GM12878 (cell line): ENCODE measurements at regions not wholly inside any gene's neighbourhood (a gene's known extent, or its start where the extent isn't known, plus 50 kb on each side); places are given as distances from the start of the nearest gene placed in this dataset.

Experiments
- EZH2 ChIP-seq: IDR thresholded peaks from 2 replicates; pipeline ENCODE4 v1.6.1; 2012; ENCODE audit warnings: low read depth, mild to moderate bottlenecking, control low read depth, inconsistent platforms, low read length, borderline replicate concordance; ENCODE audit not compliant: control insufficient read depth
- IKZF1 ChIP-seq: fragments of 450-650 bp; conservative IDR thresholded peaks from 2 replicates; pipeline ENCODE4 v1.6.1; 2017; ENCODE audit warnings: antibody characterized with exemption, mild to moderate bottlenecking
- SIN3A ChIP-seq: IDR thresholded peaks from 2 replicates; pipeline ENCODE4 v1.6.1; 2012; ENCODE audit warnings: low read depth, low read length, improper control_type of control experiment
- SRF ChIP-seq, 2 experiments: IDR thresholded peaks; 2 replicates each; pipeline ENCODE4 v1.6.1; 2011; ENCODE audit warnings: low read depth in 2 of 2, low read length in 2 of 2, mild to moderate bottlenecking in 1 of 2, moderate library complexity in 1 of 2
- TARDBP ChIP-seq: IDR thresholded peaks from 2 replicates; pipeline ENCODE4 v1.6.1; 2016; ENCODE audit warnings: borderline replicate concordance
- ZZZ3 ChIP-seq: IDR thresholded peaks from 2 replicates; pipeline ENCODE4 v1.6.1; 2011; ENCODE audit warnings: low read depth; ENCODE audit not compliant: control insufficient read depth, insufficient read length
- TF ChIP-seq, protein P1 (sequence below): fragments of 150-350 bp; IDR thresholded peaks from 2 replicates; pipeline ENCODE4 v1.6.1; 2016; ENCODE audit warnings: low read depth, low read length
- TF ChIP-seq, protein P2 (sequence below): fragments of 450-650 bp; IDR thresholded peaks from 2 replicates; pipeline ENCODE4 v1.6.1; 2017; ENCODE audit warnings: low read depth, mild to moderate bottlenecking, moderate library complexity
- TF ChIP-seq, protein P3 (sequence below), 3 experiments: IDR thresholded peaks in 2 of 3; conservative IDR thresholded peaks in 1 of 3; 2 replicates each; pipeline ENCODE4 v1.5.1; 2011; ENCODE audit warnings: low read depth in 3 of 3, low read length in 3 of 3, mild to moderate bottlenecking in 3 of 3, control low read depth in 2 of 3, moderate library complexity in 2 of 3, inconsistent platforms in 1 of 3, mixed read lengths in 1 of 3; ENCODE audit not compliant: control insufficient read depth in 2 of 3, insufficient read depth in 1 of 3; ENCODE audit errors: extremely low read depth in 1 of 3

DNA sequence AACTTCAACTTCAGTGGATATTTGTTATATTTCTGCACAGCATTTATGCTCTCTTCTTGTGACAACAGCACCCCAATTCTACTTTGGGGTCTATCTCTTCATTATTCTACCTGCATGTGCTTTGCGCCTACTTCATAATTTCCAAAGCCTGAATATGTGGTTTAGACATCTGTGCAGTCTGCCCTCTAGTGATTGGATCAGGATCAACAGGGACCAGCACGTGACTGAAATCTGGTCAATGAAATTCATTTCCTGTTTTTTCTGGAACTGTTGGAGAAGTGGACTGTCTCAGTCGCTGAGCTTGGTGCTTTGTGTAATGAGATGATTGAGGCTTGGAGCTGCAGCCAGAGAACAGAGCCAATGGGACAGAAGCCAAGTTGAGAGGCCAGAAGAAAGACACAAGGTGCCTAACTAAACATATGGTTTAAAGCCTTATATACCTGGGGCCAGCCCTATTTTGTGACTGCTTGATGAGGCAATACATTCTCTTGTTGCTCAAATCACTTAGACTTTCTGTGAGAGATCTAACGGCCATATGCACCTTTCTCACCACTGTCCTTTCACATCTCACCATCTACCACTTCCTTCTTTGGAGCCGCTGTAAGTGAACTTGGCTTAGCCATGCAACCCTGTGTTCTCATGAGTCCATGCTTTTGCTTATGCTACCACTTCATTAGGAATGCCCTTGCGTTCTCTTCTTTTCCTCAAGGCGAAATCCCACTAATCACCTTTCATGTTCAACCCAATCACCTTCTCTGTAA is 68.8 kb upstream of the PPP2R2B start:
- TF ChIP-seq EZH2 (no peak), SIN3A (no peak), IKZF1 (no peak), ZZZ3 (no peak), SRF (IDR thresholded peaks at IDR 0.05; ENCODE audit: low read depth in 2 of 2, low read length in 2 of 2) (no peak), TARDBP (no peak)
- TF ChIP-seq, protein P1, sequence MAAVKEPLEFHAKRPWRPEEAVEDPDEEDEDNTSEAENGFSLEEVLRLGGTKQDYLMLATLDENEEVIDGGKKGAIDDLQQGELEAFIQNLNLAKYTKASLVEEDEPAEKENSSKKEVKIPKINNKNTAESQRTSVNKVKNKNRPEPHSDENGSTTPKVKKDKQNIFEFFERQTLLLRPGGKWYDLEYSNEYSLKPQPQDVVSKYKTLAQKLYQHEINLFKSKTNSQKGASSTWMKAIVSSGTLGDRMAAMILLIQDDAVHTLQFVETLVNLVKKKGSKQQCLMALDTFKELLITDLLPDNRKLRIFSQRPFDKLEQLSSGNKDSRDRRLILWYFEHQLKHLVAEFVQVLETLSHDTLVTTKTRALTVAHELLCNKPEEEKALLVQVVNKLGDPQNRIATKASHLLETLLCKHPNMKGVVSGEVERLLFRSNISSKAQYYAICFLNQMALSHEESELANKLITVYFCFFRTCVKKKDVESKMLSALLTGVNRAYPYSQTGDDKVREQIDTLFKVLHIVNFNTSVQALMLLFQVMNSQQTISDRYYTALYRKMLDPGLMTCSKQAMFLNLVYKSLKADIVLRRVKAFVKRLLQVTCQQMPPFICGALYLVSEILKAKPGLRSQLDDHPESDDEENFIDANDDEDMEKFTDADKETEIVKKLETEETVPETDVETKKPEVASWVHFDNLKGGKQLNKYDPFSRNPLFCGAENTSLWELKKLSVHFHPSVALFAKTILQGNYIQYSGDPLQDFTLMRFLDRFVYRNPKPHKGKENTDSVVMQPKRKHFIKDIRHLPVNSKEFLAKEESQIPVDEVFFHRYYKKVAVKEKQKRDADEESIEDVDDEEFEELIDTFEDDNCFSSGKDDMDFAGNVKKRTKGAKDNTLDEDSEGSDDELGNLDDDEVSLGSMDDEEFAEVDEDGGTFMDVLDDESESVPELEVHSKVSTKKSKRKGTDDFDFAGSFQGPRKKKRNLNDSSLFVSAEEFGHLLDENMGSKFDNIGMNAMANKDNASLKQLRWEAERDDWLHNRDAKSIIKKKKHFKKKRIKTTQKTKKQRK: no peak
- TF ChIP-seq, protein P2, sequence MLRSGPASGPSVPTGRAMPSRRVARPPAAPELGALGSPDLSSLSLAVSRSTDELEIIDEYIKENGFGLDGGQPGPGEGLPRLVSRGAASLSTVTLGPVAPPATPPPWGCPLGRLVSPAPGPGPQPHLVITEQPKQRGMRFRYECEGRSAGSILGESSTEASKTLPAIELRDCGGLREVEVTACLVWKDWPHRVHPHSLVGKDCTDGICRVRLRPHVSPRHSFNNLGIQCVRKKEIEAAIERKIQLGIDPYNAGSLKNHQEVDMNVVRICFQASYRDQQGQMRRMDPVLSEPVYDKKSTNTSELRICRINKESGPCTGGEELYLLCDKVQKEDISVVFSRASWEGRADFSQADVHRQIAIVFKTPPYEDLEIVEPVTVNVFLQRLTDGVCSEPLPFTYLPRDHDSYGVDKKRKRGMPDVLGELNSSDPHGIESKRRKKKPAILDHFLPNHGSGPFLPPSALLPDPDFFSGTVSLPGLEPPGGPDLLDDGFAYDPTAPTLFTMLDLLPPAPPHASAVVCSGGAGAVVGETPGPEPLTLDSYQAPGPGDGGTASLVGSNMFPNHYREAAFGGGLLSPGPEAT: no peak
- TF ChIP-seq, protein P3, sequence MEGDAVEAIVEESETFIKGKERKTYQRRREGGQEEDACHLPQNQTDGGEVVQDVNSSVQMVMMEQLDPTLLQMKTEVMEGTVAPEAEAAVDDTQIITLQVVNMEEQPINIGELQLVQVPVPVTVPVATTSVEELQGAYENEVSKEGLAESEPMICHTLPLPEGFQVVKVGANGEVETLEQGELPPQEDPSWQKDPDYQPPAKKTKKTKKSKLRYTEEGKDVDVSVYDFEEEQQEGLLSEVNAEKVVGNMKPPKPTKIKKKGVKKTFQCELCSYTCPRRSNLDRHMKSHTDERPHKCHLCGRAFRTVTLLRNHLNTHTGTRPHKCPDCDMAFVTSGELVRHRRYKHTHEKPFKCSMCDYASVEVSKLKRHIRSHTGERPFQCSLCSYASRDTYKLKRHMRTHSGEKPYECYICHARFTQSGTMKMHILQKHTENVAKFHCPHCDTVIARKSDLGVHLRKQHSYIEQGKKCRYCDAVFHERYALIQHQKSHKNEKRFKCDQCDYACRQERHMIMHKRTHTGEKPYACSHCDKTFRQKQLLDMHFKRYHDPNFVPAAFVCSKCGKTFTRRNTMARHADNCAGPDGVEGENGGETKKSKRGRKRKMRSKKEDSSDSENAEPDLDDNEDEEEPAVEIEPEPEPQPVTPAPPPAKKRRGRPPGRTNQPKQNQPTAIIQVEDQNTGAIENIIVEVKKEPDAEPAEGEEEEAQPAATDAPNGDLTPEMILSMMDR (IDR thresholded peaks at IDR 0.05 in 2 of 3, conservative IDR thresholded peaks at IDR 0.05 in 1 of 3; ENCODE audit: control insufficient read depth in 2 of 3, extremely low read depth in 1 of 3, insufficient read depth in 1 of 3, low read depth in 3 of 3, low read length in 3 of 3): peak in 2 of 3 experiments; percentile 19 to 33; a peak in 2 of 6 replicates
